GM19328 (cell line): ENCODE measurements at regions not wholly inside any gene's neighbourhood (a gene's known extent, or its start where the extent isn't known, plus 50 kb on each side); places are given as distances from the start of the nearest gene placed in this dataset.
A peak's percentile ranks its signal among the peaks of the same experiment; 100 is the strongest.

Experiments used
- ATAC-seq: cut with Tn5 transposase; IDR thresholded peaks from one replicate; pipeline ENCODE4 v1.9.1; 2021; ENCODE audit warnings: mild to moderate bottlenecking, moderate library complexity; ENCODE audit not compliant: unreplicated experiment

GRCh38 chr5:174229514-174230370 is 184.2 kb downstream of the NSG2 start:
- no peak for ATAC-seq

GRCh38 chr5:174231956-174232487 is 186.5 kb downstream of the NSG2 start:
- ATAC-seq, result no peak

- no peak for ATAC-seq
Observed at GRCh38 chr5:174234388-174234787, 188.9 kb downstream of the NSG2 start.

GRCh38 chr5:174235221-174236011 is 189.9 kb downstream of the NSG2 start:
- ATAC-seq, result no peak

GRCh38 chr5:174236070-174236469 is 190.6 kb downstream of the NSG2 start:
- ATAC-seq, result no peak

- no peak for ATAC-seq
Observed at GRCh38 chr5:174239718-174240117, 194.2 kb downstream of the NSG2 start.

- ATAC-seq, result no peak
Observed at GRCh38 chr5:174242573-174242972, 197.1 kb downstream of the NSG2 start.

GRCh38 chr5:174243904-174244303 is 198.4 kb downstream of the NSG2 start:
- ATAC-seq, result no peak

- no peak for ATAC-seq
Observed at GRCh38 chr5:174245516-174246075, 200.1 kb downstream of the NSG2 start.

GRCh38 chr5:174246743-174247142 is 201.2 kb downstream of the NSG2 start:
- ATAC-seq, result no peak

GRCh38 chr5:174247301-174247700 is 201.8 kb downstream of the NSG2 start:
- ATAC-seq, result no peak

- no peak for ATAC-seq
Observed at GRCh38 chr5:174251305-174252000, 205.9 kb downstream of the NSG2 start.

- no peak for ATAC-seq
Observed at GRCh38 chr5:174252121-174252520, 206.6 kb downstream of the NSG2 start.

GRCh38 chr5:174259696-174260420 is 214.4 kb downstream of the NSG2 start:
- no peak for ATAC-seq

- ATAC-seq, result no peak
Observed at GRCh38 chr5:174271316-174271715, 225.8 kb downstream of the NSG2 start.

GRCh38 chr5:174272671-174273070 is 227.2 kb downstream of the NSG2 start:
- ATAC-seq, result no peak

- ATAC-seq, result peak; percentile 89
Observed at GRCh38 chr5:174273325-174273724, 227.8 kb downstream of the NSG2 start.

- no peak for ATAC-seq
Observed at GRCh38 chr5:174275959-174276358, 230.5 kb downstream of the NSG2 start.

- no peak for ATAC-seq
Observed at GRCh38 chr5:174281089-174281760, 235.7 kb downstream of the NSG2 start.

- no peak for ATAC-seq
Observed at GRCh38 chr5:174281855-174282254, 236.3 kb downstream of the NSG2 start.
